OCI-LY1 (cell line): ENCODE measurements at regions not wholly inside any gene's neighbourhood (a gene's known extent, or its start where the extent isn't known, plus 50 kb on each side); places are given as distances from the start of the nearest gene placed in this dataset.
A peak's percentile ranks its signal among the peaks of the same experiment; 100 is the strongest.

ENCODE experiments used
- H2AFZ ChIP-seq: fragments of 200-600 bp; sonication (generic), shearing (Covaris generic); 2 replicates; pipeline ENCODE4 v1.6.0; 2014; ENCODE audit warnings: antibody characterized with exemption, mild to moderate bottlenecking, low read length
- H3F3A ChIP-seq: fragments of 200-600 bp; sonication (generic), shearing (Covaris generic); 2 replicates; pipeline ENCODE4 v1.6.0; 2014; ENCODE audit warnings: mild to moderate bottlenecking, antibody characterized with exemption, low read length, moderate library complexity; ENCODE audit not compliant: insufficient read depth
- H3K27ac ChIP-seq: fragments of 200-600 bp; sonication (generic); 2 replicates; pipeline ENCODE4 v1.5.1; 2014; ENCODE audit warnings: low read length, mixed run types, mild to moderate bottlenecking, low read depth; ENCODE audit not compliant: poor library complexity, severe bottlenecking
- H3K27me3 ChIP-seq: fragments of 200-600 bp; sonication (generic); 2 replicates; pipeline ENCODE4 v1.6.0; 2014; ENCODE audit warnings: antibody characterized with exemption, mild to moderate bottlenecking, low read length, moderate library complexity; ENCODE audit not compliant: insufficient read depth
- H3K36me3 ChIP-seq: fragments of 200-600 bp; sonication (generic); 2 replicates; pipeline ENCODE4 v1.6.1; 2014; ENCODE audit warnings: mild to moderate bottlenecking, antibody characterized with exemption, low read length, moderate library complexity, mixed read lengths; ENCODE audit not compliant: insufficient read depth
- H3K4me1 ChIP-seq: fragments of 200-600 bp; sonication (generic); 2 replicates; pipeline ENCODE4 v1.5.1; 2014; ENCODE audit warnings: mild to moderate bottlenecking, low read length, moderate library complexity; ENCODE audit not compliant: insufficient read depth, severe bottlenecking
- H3K4me2 ChIP-seq: fragments of 200-600 bp; sonication (generic), shearing (Covaris generic); 2 replicates; pipeline ENCODE4 v1.6.1; 2014; ENCODE audit warnings: low read length
- H3K4me3 ChIP-seq: fragments of 200-600 bp; sonication (generic); 2 replicates; pipeline ENCODE4 v1.5.1; 2014; ENCODE audit warnings: low read length, low read depth, mild to moderate bottlenecking, mixed read lengths; ENCODE audit not compliant: poor library complexity, severe bottlenecking
- H3K79me2 ChIP-seq: fragments of 200-600 bp; shearing (Covaris generic); 2 replicates; pipeline ENCODE4 v1.6.1; 2016; ENCODE audit warnings: mixed run types, low read length, mixed read lengths; ENCODE audit not compliant: insufficient read depth
- H3K9ac ChIP-seq: fragments of 200-600 bp; sonication (generic), shearing (Covaris generic); 2 replicates; pipeline ENCODE4 v1.6.1; 2014; ENCODE audit warnings: mild to moderate bottlenecking, low read length, mixed read lengths
- H3K9me2 ChIP-seq: fragments of 200-600 bp; sonication (generic), shearing (Covaris generic); 2 replicates; pipeline ENCODE4 v1.6.1; 2014; ENCODE audit warnings: low read depth, mild to moderate bottlenecking, low read length, mixed read lengths
- H3K9me3 ChIP-seq: fragments of 200-600 bp; shearing (Covaris generic); 2 replicates; pipeline ENCODE4 v1.6.1; 2014; ENCODE audit warnings: low read length, mixed read lengths
- H4K20me1 ChIP-seq: fragments of 200-600 bp; sonication (generic), shearing (Covaris generic); 2 replicates; pipeline ENCODE4 v1.6.0; 2016; ENCODE audit warnings: mild to moderate bottlenecking, low read length; ENCODE audit not compliant: insufficient read depth
- CTCF ChIP-seq: fragments of 200-600 bp; sonication (generic), shearing (Covaris generic); IDR thresholded peaks from 2 replicates; pipeline ENCODE4 v1.5.1; 2017; ENCODE audit warnings: mild to moderate bottlenecking, antibody characterized with exemption, low read length, moderate library complexity, mixed read lengths
- EZH2 ChIP-seq: fragments of 200-600 bp; sonication (generic), shearing (Covaris generic); IDR thresholded peaks from 2 replicates; pipeline ENCODE4 v1.8.0; 2017; ENCODE audit warnings: borderline replicate concordance, mixed run types, mild to moderate bottlenecking, antibody characterized with exemption, low read length, moderate library complexity, mixed read lengths

GRCh38 chr6:27706431-27706830, 205.8 kb downstream of the OR2B2 start:
- Histone ChIP-seq H3F3A (no peaks in the 10 kb centered on the region), H3K9me2 (no peaks in the 10 kb centered on the region), H2AFZ (no peak overlapping the region), H3K9me3 (no peaks in the 10 kb centered on the region), H3K4me2 (no peak overlapping the region), H3K9ac (no peak overlapping the region), H3K27ac (no peak overlapping the region), H4K20me1 (no peaks in the 10 kb centered on the region), H3K4me3 (no peak overlapping the region), H3K4me1 (no peaks in the 10 kb centered on the region), H3K79me2 (no peaks in the 10 kb centered on the region), H3K27me3 (no peaks in the 10 kb centered on the region), H3K36me3 (peaks cover 57% of the 10 kb centered on the region)
- TF ChIP-seq EZH2 (no peak), CTCF (no peak)

GRCh38 chr6:27700337-27700736, 211.9 kb downstream of the OR2B2 start:
- H3K4me1 ChIP-seq = peaks cover 2% of the 10 kb centered on the region
- H3K27me3 ChIP-seq = no peaks in the 10 kb centered on the region
- no peak overlapping the region for H2AFZ ChIP-seq
- TF ChIP-seq CTCF (no peak), EZH2 (no peak)
- no peak overlapping the region for H3K9ac ChIP-seq
- H4K20me1 ChIP-seq = no peaks in the 10 kb centered on the region
- H3F3A ChIP-seq = no peaks in the 10 kb centered on the region
- H3K9me3 ChIP-seq = no peaks in the 10 kb centered on the region
- no peaks in the 10 kb centered on the region for H3K9me2 ChIP-seq
- no peak overlapping the region for H3K4me2 ChIP-seq
- H3K79me2 ChIP-seq = no peaks in the 10 kb centered on the region
- H3K36me3 ChIP-seq = peaks cover 47% of the 10 kb centered on the region
- H3K4me3 ChIP-seq = no peak overlapping the region
- H3K27ac ChIP-seq = no peak overlapping the region

GRCh38 chr6:27694547-27694874, 217.7 kb downstream of the OR2B2 start:
- no peak for TF ChIP-seq EZH2
- TF ChIP-seq CTCF = no peak
- Histone ChIP-seq H2AFZ (peak overlapping the region; percentile 99), H3K27me3 (no peaks in the 10 kb centered on the region), H3K36me3 (peaks cover under 1% of the 10 kb centered on the region), H3F3A (peaks cover 5% of the 10 kb centered on the region; the same call in 1 of the 2 replicates), H3K9me2 (no peaks in the 10 kb centered on the region), H4K20me1 (no peaks in the 10 kb centered on the region), H3K4me2 (peak overlapping the region; percentile 88), H3K4me1 (peaks cover 21% of the 10 kb centered on the region), H3K4me3 (peak overlapping the region; percentile 93), H3K9me3 (no peaks in the 10 kb centered on the region), H3K27ac (peak overlapping the region; percentile 85), H3K9ac (peak overlapping the region; percentile 96), H3K79me2 (no peaks in the 10 kb centered on the region)
